ENCODE measurements at regions not wholly inside any gene's neighbourhood (a gene's known extent, or its start where the extent isn't known, plus 50 kb on each side); places are given as distances from the start of the nearest gene placed in this dataset.

- Histone ChIP-seq H3K23ac (ENCODE audit: insufficient read length, low read depth, low read length) (no peak overlapping the region), H2AFZ (ENCODE audit: low read length) (no peak overlapping the region), H2BK20ac (ENCODE audit: low read depth, low read length, poor library complexity, severe bottlenecking) (no peak overlapping the region), H3K4me2 (ENCODE audit: insufficient read depth, insufficient read length, low read length) (no peak overlapping the region), H4K20me1 (ENCODE audit: control insufficient read depth, insufficient read depth, insufficient read length) (no peaks in the 10 kb centered on the region), H4K91ac (ENCODE audit: insufficient read length, low read depth, low read length) (no peak overlapping the region), H4K5ac (ENCODE audit: insufficient read length, low read depth, low read length) (no peak overlapping the region), H3K9ac (ENCODE audit: extremely low read depth, insufficient read length, low read length) (no peak overlapping the region), H3K79me2 (ENCODE audit: insufficient read depth, low read length) (no peaks in the 10 kb centered on the region), H2BK5ac (ENCODE audit: insufficient read length, low read length) (no peak overlapping the region), H3K27ac (ENCODE audit: insufficient read length, low read depth, low read length) (no peak overlapping the region), H2BK12ac (ENCODE audit: insufficient read length, low read depth, low read length) (no peak overlapping the region), H2BK120ac (ENCODE audit: low read depth, low read length, poor library complexity, severe bottlenecking) (no peak overlapping the region), H3K18ac (ENCODE audit: insufficient read length, low read depth, low read length) (no peak overlapping the region), H3K4me1 (ENCODE audit: insufficient read depth, low read length) (no peaks in the 10 kb centered on the region), H3K27me3 (ENCODE audit: insufficient read depth, low read length) (no peaks in the 10 kb centered on the region), H2AK5ac (ENCODE audit: insufficient read length, low read length) (no peak overlapping the region), H3K23me2 (ENCODE audit: insufficient read length, low read depth, low read length, poor library complexity, severe bottlenecking) (no peaks in the 10 kb centered on the region), H3K79me1 (ENCODE audit: insufficient read depth, low read depth, low read length, poor library complexity, severe bottlenecking) (no peaks in the 10 kb centered on the region), H3T11ph (ENCODE audit: low read length) (no peak overlapping the region), H3K14ac (ENCODE audit: insufficient read depth, low read length) (no peak overlapping the region), H3K9me3 (ENCODE audit: control insufficient read depth, low read depth, low read length) (no peaks in the 10 kb centered on the region), H3K4ac (ENCODE audit: low read depth, low read length) (no peak overlapping the region), H3K56ac (ENCODE audit: insufficient read length, low read depth, low read length) (no peak overlapping the region), H4K8ac (replicated peaks; ENCODE audit: insufficient read length, low read depth, low read length) (no peak overlapping the region), H2BK15ac (ENCODE audit: low read depth, low read length) (no peak overlapping the region)
- Mint-ChIP-seq H3K27ac (no peak overlapping the region), H3K36me3 (ENCODE audit: insufficient read depth in 1 of 3, low read depth in 3 of 3) (peaks cover 6 to 15% (median 8%) of the 10 kb centered on the region in 3 experiments), H3K9me3 (peaks cover 12 to 13% of the 10 kb centered on the region in 2 experiments), H3K27me3 (ENCODE audit: low read depth) (no peaks in the 10 kb centered on the region; the same call in 1 of the 2 replicates), H3K4me1 (no peaks in the 10 kb centered on the region), H3K4me3 (no peak overlapping the region)
- no peak for DNase-seq
- TF ChIP-seq CTCF (conservative IDR thresholded peaks at IDR 0.05) = no peak
Observed at GRCh38 chr2:111249806-111250205, 129.1 kb downstream of the BCL2L11 start.

Data from H9 (cell line).